ENCODE measurements at regions not wholly inside any gene's neighbourhood (a gene's known extent, or its start where the extent isn't known, plus 50 kb on each side); places are given as distances from the start of the nearest gene placed in this dataset.
"Not testable (repeated sequence)": the region's sequence is repeated elsewhere in the genome, so short reads cannot be mapped to it uniquely, and the experiment has no call there.

GRCh38 chr6:80860107-80860506 lies 753.6 kb downstream of the BCKDHB start:
- no peak overlapping the region for H2AFZ ChIP-seq (ENCODE audit: low read depth)
- H3K4me3 ChIP-seq (IDR thresholded peaks at IDR 0.05; ENCODE audit: insufficient read depth, low read depth, low read length) = no peak overlapping the region
- no peaks in the 10 kb centered on the region for H3K27me3 ChIP-seq (ENCODE audit: insufficient read depth, low read depth)
- H3K9ac ChIP-seq = no peak overlapping the region
- H3K79me2 ChIP-seq (ENCODE audit: insufficient read depth, low read depth) = no peaks in the 10 kb centered on the region
- TF ChIP-seq CTCF (conservative IDR thresholded peaks at IDR 0.05; ENCODE audit: low read depth, low read length) = no peak
- H4K20me1 ChIP-seq (ENCODE audit: insufficient read depth) = no peaks in the 10 kb centered on the region
- H3K27ac ChIP-seq = no peak overlapping the region
- no peaks in the 10 kb centered on the region for H3K36me3 ChIP-seq (ENCODE audit: insufficient read depth)
- no peaks in the 10 kb centered on the region for H3K4me1 ChIP-seq (ENCODE audit: low read depth, poor library complexity, severe bottlenecking)
- H3K4me2 ChIP-seq = no peak overlapping the region

- H3K79me2 ChIP-seq (ENCODE audit: insufficient read depth, low read depth); H3K4me3 ChIP-seq (IDR thresholded peaks at IDR 0.05; ENCODE audit: insufficient read depth, low read depth, low read length); H3K36me3 ChIP-seq (ENCODE audit: insufficient read depth); H3K4me2 ChIP-seq; H3K27ac ChIP-seq; H3K4me1 ChIP-seq (ENCODE audit: low read depth, poor library complexity, severe bottlenecking); H3K9ac ChIP-seq; H2AFZ ChIP-seq (ENCODE audit: low read depth); H4K20me1 ChIP-seq (ENCODE audit: insufficient read depth); H3K27me3 ChIP-seq (ENCODE audit: insufficient read depth, low read depth): not testable (repeated sequence)
Measured at GRCh38 chr6:80847973-80848372, 741.5 kb downstream of the BCKDHB start.

GRCh38 chr6:80832337-80832736 lies 725.9 kb downstream of the BCKDHB start:
- Histone ChIP-seq H4K20me1 (ENCODE audit: insufficient read depth) (no peaks in the 10 kb centered on the region), H2AFZ (ENCODE audit: low read depth) (no peak overlapping the region), H3K4me2 (no peak overlapping the region), H3K36me3 (ENCODE audit: insufficient read depth) (no peaks in the 10 kb centered on the region), H3K4me1 (ENCODE audit: low read depth, poor library complexity, severe bottlenecking) (no peaks in the 10 kb centered on the region), H3K4me3 (IDR thresholded peaks at IDR 0.05; ENCODE audit: insufficient read depth, low read depth, low read length) (no peak overlapping the region), H3K27ac (no peak overlapping the region), H3K79me2 (ENCODE audit: insufficient read depth, low read depth) (no peaks in the 10 kb centered on the region), H3K9ac (no peak overlapping the region), H3K27me3 (ENCODE audit: insufficient read depth, low read depth) (no peaks in the 10 kb centered on the region)
- no peak for TF ChIP-seq CTCF (conservative IDR thresholded peaks at IDR 0.05; ENCODE audit: low read depth, low read length)

GRCh38 chr6:80793411-80793810 lies 686.9 kb downstream of the BCKDHB start:
- H2AFZ ChIP-seq (ENCODE audit: low read depth) = no peak overlapping the region
- no peaks in the 10 kb centered on the region for H4K20me1 ChIP-seq (ENCODE audit: insufficient read depth)
- H3K4me2 ChIP-seq = no peak overlapping the region
- H3K27me3 ChIP-seq (ENCODE audit: insufficient read depth, low read depth) = no peaks in the 10 kb centered on the region
- H3K36me3 ChIP-seq (ENCODE audit: insufficient read depth) = no peaks in the 10 kb centered on the region
- H3K4me1 ChIP-seq (ENCODE audit: low read depth, poor library complexity, severe bottlenecking) = no peaks in the 10 kb centered on the region
- H3K79me2 ChIP-seq (ENCODE audit: insufficient read depth, low read depth) = no peaks in the 10 kb centered on the region
- H3K27ac ChIP-seq = no peak overlapping the region
- H3K4me3 ChIP-seq (IDR thresholded peaks at IDR 0.05; ENCODE audit: insufficient read depth, low read depth, low read length) = no peak overlapping the region
- no peak overlapping the region for H3K9ac ChIP-seq
- TF ChIP-seq CTCF (conservative IDR thresholded peaks at IDR 0.05; ENCODE audit: low read depth, low read length) = no peak

- H3K9ac ChIP-seq = no peak overlapping the region
- TF ChIP-seq CTCF (conservative IDR thresholded peaks at IDR 0.05; ENCODE audit: low read depth, low read length) = no peak
Measured at GRCh38 chr6:80792151-80792550, 685.7 kb downstream of the BCKDHB start.

More at GRCh38 chr6:80792151-80792550, 685.7 kb downstream of the BCKDHB start:
- Histone ChIP-seq H3K79me2 (ENCODE audit: insufficient read depth, low read depth) (no peaks in the 10 kb centered on the region), H3K4me1 (ENCODE audit: low read depth, poor library complexity, severe bottlenecking) (no peaks in the 10 kb centered on the region), H3K4me3 (IDR thresholded peaks at IDR 0.05; ENCODE audit: insufficient read depth, low read depth, low read length) (no peak overlapping the region), H3K36me3 (ENCODE audit: insufficient read depth) (no peaks in the 10 kb centered on the region), H3K27me3 (ENCODE audit: insufficient read depth, low read depth) (no peaks in the 10 kb centered on the region), H4K20me1 (ENCODE audit: insufficient read depth) (no peaks in the 10 kb centered on the region), H2AFZ (ENCODE audit: low read depth) (no peak overlapping the region), H3K27ac (no peak overlapping the region), H3K4me2 (no peak overlapping the region)
